Right forelimb (tissue), 1 donor: ENCODE measurements at regions not wholly inside any gene's neighbourhood (a gene's known extent, or its start where the extent isn't known, plus 50 kb on each side); places are given as distances from the start of the nearest gene placed in this dataset.

ENCODE experiments used
- DNase-seq: peaks from one replicate; pipeline ENCODE4 v3.0.0-alpha.2; 2018

- DNase-seq = no peak
Observed at GRCh38 chr21:26412885-26413284, 160.2 kb downstream of the CYYR1 start.

- DNase-seq = no peak
Observed at GRCh38 chr21:26409735-26410134, 163.4 kb downstream of the CYYR1 start.

- no peak for DNase-seq
Observed at GRCh38 chr21:26408511-26408910, 164.6 kb downstream of the CYYR1 start.

- DNase-seq = no peak
Observed at GRCh38 chr21:26406526-26406925, 166.6 kb downstream of the CYYR1 start.

- no peak for DNase-seq
Observed at GRCh38 chr21:26405735-26406361, 167.2 kb downstream of the CYYR1 start.

GRCh38 chr21:26405071-26405470 lies 168.0 kb downstream of the CYYR1 start:
- no peak for DNase-seq

GRCh38 chr21:26404288-26404687 lies 168.8 kb downstream of the CYYR1 start:
- no peak for DNase-seq

GRCh38 chr21:26403321-26403720 lies 169.8 kb downstream of the CYYR1 start:
- no peak for DNase-seq

- no peak for DNase-seq
Observed at GRCh38 chr21:26397545-26397944, 175.5 kb downstream of the CYYR1 start.

GRCh38 chr21:26394341-26394740 lies 178.7 kb downstream of the CYYR1 start:
- no peak for DNase-seq

GRCh38 chr21:26391166-26391565 lies 181.9 kb downstream of the CYYR1 start:
- DNase-seq = no peak

- no peak for DNase-seq
Observed at GRCh38 chr21:26389971-26390641, 183.0 kb downstream of the CYYR1 start.

GRCh38 chr21:26388731-26389231 lies 184.3 kb downstream of the CYYR1 start:
- no peak for DNase-seq

- no peak for DNase-seq
Observed at GRCh38 chr21:26385721-26386120, 187.4 kb downstream of the CYYR1 start.

GRCh38 chr21:26379561-26379960 lies 193.5 kb downstream of the CYYR1 start:
- DNase-seq = no peak

GRCh38 chr21:26377111-26377694 lies 195.9 kb downstream of the CYYR1 start:
- no peak for DNase-seq

- DNase-seq = no peak
Observed at GRCh38 chr21:26374817-26375216, 198.3 kb downstream of the CYYR1 start.

- DNase-seq = no peak
Observed at GRCh38 chr21:26368591-26369320, 198.2 kb upstream of the APP start.

GRCh38 chr21:26366781-26367180 lies 196.2 kb upstream of the APP start:
- no peak for DNase-seq

GRCh38 chr21:26365849-26366248 lies 195.3 kb upstream of the APP start:
- no peak for DNase-seq

GRCh38 chr21:26351661-26352060 lies 181.1 kb upstream of the APP start:
- DNase-seq = no peak

GRCh38 chr21:26332867-26333266 lies 162.3 kb upstream of the APP start:
- DNase-seq = no peak

- no peak for DNase-seq
Observed at GRCh38 chr21:26331205-26331980, 160.8 kb upstream of the APP start.
